ENCODE measurements at regions not wholly inside any gene's neighbourhood (a gene's known extent, or its start where the extent isn't known, plus 50 kb on each side); places are given as distances from the start of the nearest gene placed in this dataset.

GRCh38 chr5:109917154-109917546, 227.4 kb downstream of the MAN2A1 start:
- no peak for DNase-seq (ENCODE audit: low spot score)

GRCh38 chr5:109917966-109918365, 228.2 kb downstream of the MAN2A1 start:
- no peak for DNase-seq (ENCODE audit: low spot score)

DNA sequence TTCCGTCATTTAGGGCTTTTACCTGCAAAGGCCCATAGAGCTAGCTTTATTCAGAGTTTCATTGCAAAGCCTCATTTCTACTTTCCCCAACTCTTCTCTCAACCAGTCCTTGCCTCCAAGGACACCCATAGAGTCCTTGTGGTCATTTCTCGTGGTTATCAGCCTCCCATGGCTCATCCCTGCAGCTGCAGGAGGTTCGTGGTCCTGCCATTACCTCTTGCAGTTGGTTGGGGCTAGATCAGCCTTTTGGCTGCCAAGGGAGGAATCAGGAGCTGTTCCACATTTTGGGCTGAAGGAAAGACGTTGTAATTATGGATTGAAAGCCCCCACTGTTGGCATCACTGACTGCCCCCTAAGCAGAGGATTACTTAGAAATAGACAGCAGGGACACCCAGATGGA, 231.0 kb downstream of the MAN2A1 start:
- no peak for DNase-seq (ENCODE audit: low spot score)

- DNase-seq (ENCODE audit: low spot score) = no peak
These were observed 232.1 kb downstream of the MAN2A1 start for GRCh38 chr5:109921735-109922380.

DNA sequence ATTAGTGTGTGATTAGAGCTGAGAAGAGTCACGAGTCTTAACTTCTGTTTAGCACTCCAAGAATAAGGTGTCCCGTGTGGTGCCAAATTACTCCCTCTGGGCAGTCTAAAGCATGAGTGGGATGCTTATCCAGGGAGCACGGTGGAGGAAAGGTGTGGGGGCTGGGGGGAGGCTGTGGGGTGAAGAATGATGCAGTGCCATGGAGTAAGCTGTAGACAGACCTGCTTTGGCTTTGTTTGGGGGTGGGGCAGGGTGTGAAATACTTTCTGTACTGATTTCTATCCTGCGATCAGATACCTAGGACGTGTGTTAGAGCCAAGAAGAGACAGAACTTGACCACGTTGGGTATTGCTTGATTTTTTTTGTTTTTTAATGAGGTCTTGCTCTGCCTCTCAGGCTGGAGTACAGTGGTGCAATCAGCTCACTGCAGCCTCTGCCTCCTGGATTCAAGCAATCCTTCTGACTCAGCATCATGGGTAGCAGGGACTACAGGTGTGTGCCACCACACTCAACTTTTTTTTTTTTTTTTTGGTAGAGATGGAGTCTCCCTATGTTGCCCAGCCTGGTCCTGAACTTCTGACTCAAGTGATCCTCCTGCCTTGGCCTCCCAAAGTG, 232.8 kb downstream of the MAN2A1 start:
- DNase-seq (ENCODE audit: low spot score) = no peak

DNA sequence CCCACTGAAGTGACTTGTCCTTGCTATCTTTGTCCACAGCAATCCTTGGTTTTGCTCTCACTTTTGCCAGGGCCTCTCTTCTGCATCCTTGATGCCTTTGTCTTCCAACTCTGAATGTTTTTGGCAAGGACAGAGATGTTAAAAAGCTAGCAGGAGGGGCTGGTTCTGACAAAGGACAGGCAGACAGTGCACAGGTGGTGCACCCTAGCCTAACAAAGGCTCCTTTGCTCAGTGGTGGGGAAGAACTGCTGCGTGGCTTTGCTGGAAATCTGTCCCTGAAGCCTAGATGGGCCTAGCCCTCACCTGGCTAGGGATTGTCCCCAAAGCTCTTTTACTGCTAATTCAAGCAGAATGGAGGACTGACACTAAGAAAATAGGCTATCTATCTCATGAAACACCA, 233.5 kb downstream of the MAN2A1 start:
- no peak for DNase-seq (ENCODE audit: low spot score)

- no peak for DNase-seq (ENCODE audit: low spot score)
These were observed 234.7 kb downstream of the MAN2A1 start for GRCh38 chr5:109924237-109925107.

GRCh38 chr5:109927639-109928038, 237.9 kb downstream of the MAN2A1 start:
- DNase-seq (ENCODE audit: low spot score) = no peak

DNA sequence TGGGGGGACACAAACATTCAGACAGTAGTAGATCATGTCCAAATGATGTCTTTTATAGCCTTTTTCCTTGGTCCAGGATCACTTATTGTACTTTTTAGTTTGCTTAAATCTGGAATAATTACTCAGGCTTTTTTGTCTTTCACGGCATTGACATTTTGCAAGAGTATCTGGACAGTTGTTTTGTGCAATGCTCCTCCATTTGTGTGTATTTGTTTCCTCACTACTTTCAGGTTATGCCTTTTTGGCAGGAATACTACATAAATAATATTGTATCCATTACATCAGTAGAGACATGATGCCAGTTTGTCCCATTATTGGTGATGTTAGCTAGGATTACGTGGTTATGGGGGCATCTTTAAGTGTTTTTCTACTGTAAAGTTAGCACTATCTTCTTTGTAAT, 238.3 kb downstream of the MAN2A1 start:
- DNase-seq (ENCODE audit: low spot score) = no peak

GRCh38 chr5:109928811-109929210, 239.1 kb downstream of the MAN2A1 start:
- DNase-seq (ENCODE audit: low spot score) = no peak

- DNase-seq (ENCODE audit: low spot score) = no peak
These were observed 239.6 kb downstream of the MAN2A1 start for GRCh38 chr5:109929376-109929775.

DNA sequence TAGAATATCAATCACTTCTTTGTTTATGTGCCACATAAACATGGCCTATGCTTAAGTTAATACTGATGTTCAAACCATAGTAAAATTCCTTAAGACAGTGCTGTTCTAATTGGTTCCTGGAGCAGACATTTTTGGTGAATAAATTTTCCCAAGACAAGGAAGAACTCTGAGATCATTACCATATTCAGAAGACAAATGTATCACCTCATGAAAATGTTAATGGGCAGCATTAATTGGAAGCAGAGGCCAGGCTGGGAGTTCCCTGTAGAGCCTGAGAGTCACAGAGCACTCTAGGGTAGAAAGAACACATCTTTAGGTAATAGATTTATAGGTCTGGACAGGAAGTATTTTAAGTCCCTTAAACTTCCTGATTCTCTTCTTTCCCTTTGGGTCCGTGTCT, 240.2 kb downstream of the MAN2A1 start:
- no peak for DNase-seq (ENCODE audit: low spot score)

DNA sequence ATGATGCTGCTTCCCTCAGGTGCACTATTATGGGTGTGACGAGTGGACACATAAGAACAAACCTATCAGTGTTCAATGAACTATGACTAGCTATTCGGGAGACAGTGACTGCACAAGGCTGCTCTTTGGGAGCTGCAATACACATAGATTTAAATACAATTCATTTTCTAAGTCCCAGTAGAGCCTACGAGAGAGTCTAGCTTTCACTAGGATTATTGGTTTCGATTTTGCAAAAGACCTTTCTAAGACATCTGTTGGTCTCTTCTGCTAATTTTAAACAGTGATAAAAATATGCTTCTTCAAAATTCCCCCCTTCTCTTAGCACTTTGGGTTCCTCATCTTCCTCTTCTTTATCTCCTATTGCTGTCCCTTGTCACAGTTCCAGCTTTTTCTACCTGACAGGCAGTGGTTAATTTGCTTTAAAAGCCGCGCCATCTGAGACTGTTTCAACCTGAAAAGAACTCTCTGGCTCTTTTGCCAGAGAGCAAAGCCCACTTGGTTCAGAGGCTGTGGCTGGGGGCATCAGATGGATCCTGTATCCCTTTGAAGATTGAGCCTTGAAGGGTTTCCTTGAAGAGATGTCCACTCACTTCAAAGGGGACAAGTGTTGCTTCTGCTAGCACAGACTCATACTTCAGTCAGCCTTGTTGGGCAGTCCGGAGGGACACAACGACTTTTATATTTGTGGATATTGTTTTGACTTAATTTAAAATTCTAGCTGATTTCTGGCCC, 241.5 kb downstream of the MAN2A1 start:
- DNase-seq (ENCODE audit: low spot score) = no peak

GRCh38 chr5:109935833-109936490, 246.2 kb downstream of the MAN2A1 start:
- DNase-seq (ENCODE audit: low spot score) = peak; percentile 40

DNA sequence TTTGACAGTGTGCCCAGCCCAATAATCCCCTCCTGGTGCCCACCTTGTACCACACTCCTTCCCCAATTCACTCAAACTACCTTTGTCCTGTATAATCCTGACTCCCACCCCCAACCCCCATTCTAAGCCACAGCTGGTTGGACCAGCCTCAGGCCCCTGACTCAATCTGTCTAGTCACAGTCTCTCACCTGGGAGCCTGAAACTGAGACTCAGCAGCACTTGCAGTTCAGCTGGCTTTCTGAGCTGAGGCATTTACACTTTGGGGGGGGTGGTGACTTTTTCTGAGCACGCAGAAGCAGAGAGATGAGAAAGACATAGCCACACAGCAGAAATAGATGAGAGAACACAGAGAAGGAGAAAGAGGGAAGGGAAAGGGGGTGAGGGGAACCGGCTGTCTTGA, 247.3 kb downstream of the MAN2A1 start:
- DNase-seq (ENCODE audit: low spot score) = no peak

GRCh38 chr5:109937951-109938350, 248.2 kb downstream of the MAN2A1 start:
- DNase-seq (ENCODE audit: low spot score) = no peak

DNA sequence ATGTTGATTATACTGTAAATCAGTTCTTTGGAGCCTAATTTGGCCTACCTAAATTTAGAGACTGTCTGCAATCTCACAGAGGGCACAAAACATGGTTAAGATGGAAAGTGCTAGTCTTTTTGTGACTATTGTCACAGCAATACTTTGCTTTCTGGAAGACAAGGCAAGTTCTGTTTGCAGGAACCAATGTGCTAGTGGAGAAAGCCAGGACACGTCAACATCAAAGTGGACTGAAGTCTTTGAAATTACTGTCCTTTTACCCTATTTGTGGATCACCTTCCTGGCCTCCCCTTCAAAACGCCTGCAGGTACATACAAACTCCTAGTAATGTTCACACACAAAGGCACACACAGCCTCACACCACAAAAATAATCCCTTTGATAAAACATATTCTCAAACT, 248.7 kb downstream of the MAN2A1 start:
- DNase-seq (ENCODE audit: low spot score) = no peak

- no peak for DNase-seq (ENCODE audit: low spot score)
These were observed 249.5 kb downstream of the MAN2A1 start for GRCh38 chr5:109939116-109939682.

DNA sequence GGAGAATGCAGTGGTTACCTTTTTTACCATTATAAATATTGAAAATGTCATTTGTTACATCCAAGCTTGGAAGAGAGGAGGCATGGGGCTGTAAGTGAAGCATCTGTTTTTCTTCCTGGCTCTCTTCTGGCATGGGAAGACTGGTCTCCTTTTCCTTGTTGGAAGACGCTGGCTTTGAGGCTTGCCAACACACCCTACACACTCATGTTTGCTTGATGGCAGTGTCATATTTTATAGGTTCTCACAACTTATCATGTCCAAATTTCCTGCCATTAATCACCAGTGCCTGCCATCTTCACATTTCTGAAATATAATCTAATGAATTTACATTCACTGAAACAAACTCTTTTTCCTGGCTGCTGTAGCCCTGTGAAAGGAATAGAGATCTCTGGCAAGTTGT, 252.9 kb downstream of the MAN2A1 start:
- DNase-seq (ENCODE audit: low spot score) = no peak

DNA sequence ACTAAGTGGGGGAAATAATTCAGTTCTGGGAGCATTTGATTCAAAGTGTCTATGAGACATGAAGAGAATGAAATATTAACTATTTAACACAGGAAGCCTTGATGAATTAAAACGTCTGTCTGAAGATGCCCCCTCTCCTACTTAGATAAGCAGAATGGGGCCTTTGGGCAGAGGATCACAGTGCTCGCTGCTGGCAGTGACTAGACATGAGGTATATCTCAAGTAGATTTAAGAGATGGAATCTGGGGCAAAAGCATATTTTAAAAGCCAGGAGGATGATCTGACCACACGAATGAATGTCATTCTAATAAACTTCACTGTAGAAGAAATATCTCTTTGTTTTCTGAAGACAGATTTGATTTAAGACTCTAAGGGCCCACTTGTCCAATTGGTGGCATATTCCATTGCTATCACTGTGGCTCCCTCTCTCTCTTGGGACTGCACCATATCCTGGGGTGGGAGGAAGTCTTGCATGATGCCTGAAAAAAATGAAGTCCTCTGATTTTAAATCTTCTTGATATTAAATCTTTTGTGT, 254.0 kb downstream of the MAN2A1 start:
- no peak for DNase-seq (ENCODE audit: low spot score)

DNA sequence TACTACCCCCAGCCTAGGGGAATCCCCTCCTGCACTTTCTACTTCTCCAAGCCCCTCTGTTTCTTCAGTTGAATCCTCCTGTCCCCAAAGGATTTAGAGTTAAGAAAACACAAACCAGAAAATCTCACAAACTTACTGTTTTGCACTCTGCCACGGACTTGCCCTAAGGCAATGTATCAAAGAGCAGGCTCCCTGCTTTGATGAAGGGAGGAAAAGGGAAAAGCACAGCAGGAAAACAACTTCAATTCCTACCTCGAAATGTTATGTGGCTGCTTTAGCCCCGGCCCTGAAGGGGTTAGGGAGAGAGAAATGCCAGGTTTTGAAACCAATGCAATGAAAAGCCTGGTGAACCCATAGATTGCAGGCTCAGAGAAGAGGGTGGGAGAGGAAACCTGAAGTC, 254.7 kb downstream of the MAN2A1 start:
- DNase-seq (ENCODE audit: low spot score) = no peak
